MCF 10A (cell line): ENCODE measurements at regions not wholly inside any gene's neighbourhood (a gene's known extent, or its start where the extent isn't known, plus 50 kb on each side); places are given as distances from the start of the nearest gene placed in this dataset.
"Not testable (repeated sequence)": the region's sequence is repeated elsewhere in the genome, so short reads cannot be mapped to it uniquely, and the experiment has no call there.

Experiments used
- BruUV-seq: library from RNA; stranded (reverse); fragments of 400-500 nt; replicated peaks from 2 replicates; lab custom pipeline; 2021; lab: Mats Ljungman, UMichigan
- CTCF ChIA-PET: fragments of 300-600 bp; sonication (Branson Sonifier 250); formaldehyde crosslinking; extraction: SDS; loops from one replicate; lab custom pipeline; 2021; ENCODE audit warnings: antibody characterized with exemption, inconsistent platforms; lab: Yijun Ruan, JAX
- POLR2A ChIA-PET: fragments of 300-600, 350-650 bp; sonication (Branson Sonifier 250); formaldehyde crosslinking; extraction: SDS; loops from one replicate; lab custom pipeline; 2020; ENCODE audit warnings: antibody characterized with exemption, inconsistent platforms; lab: Yijun Ruan, JAX
- DNase-seq: peaks from one replicate; pipeline ENCODE4 v3.0.0-alpha.2; 2018; ENCODE audit not compliant: unreplicated experiment
- H3K27ac Mint-ChIP-seq: one replicate; pipeline ENCODE4 v1.8.0; 2022; ENCODE audit warnings: mild to moderate bottlenecking, low read depth, mixed read lengths; ENCODE audit not compliant: unreplicated experiment
- H3K27me3 Mint-ChIP-seq: one replicate; pipeline ENCODE4 v1.8.0; 2022; ENCODE audit warnings: mixed read lengths; ENCODE audit not compliant: insufficient read depth, unreplicated experiment
- H3K36me3 Mint-ChIP-seq: one replicate; pipeline ENCODE4 v1.8.0; 2022; ENCODE audit warnings: mild to moderate bottlenecking, moderate library complexity, mixed read lengths; ENCODE audit not compliant: insufficient read depth, unreplicated experiment
- H3K4me1 Mint-ChIP-seq: one replicate; pipeline ENCODE4 v1.8.0; 2022; ENCODE audit warnings: mixed read lengths; ENCODE audit not compliant: insufficient read depth, unreplicated experiment
- H3K4me3 Mint-ChIP-seq: one replicate; pipeline ENCODE4 v1.8.0; 2022; ENCODE audit warnings: mild to moderate bottlenecking, moderate library complexity, mixed read lengths; ENCODE audit not compliant: unreplicated experiment
- H3K9me3 Mint-ChIP-seq: one replicate; pipeline ENCODE4 v1.8.0; 2022; ENCODE audit warnings: mixed read lengths; ENCODE audit not compliant: unreplicated experiment
- CTCF ChIP-seq: fragments of 200-600 bp; IDR thresholded peaks from one replicate; pipeline ENCODE4 v1.8.0; 2022; ENCODE audit warnings: antibody characterized with exemption, mild to moderate bottlenecking; ENCODE audit not compliant: unreplicated experiment
- intact Hi-C: fragments of 100-400 bp; cut with micrococcal nuclease; formaldehyde crosslinking; loops from 2 replicates; pipeline ENCODE4 v1.14.1; 2022

- TF ChIP-seq CTCF, result no peak
- ChIA-PET POLR2A (interaction anchor here (0.5 to 0.8 kb wide), 2 partner anchors 55 to 697 kb away, joined by 3 read pairs; no protein-coding TSS in a partner anchor), CTCF (no interaction called here)
- Mint-ChIP-seq H3K4me1 (peaks cover 11% of the 10 kb centered on the region), H3K36me3 (no peaks in the 10 kb centered on the region), H3K27ac (no peak overlapping the region), H3K9me3 (no peaks in the 10 kb centered on the region), H3K4me3 (no peak overlapping the region), H3K27me3 (no peaks in the 10 kb centered on the region)
- intact Hi-C loops, result no loop called here
- no TSS peak for BruUV-seq
- DNase-seq, result no peak
Measured at GRCh38 chr6:10343320-10343719, 71.6 kb downstream of the TFAP2A start.

GRCh38 chr6:10341605-10342004 is 73.3 kb downstream of the TFAP2A start:
- no peaks in the 10 kb centered on the region for H3K36me3 Mint-ChIP-seq
- H3K4me1 Mint-ChIP-seq, result no peaks in the 10 kb centered on the region
- CTCF ChIA-PET, result interaction anchor here (0.6 kb wide), 1 partner anchor 93 kb away, joined by 4 read pairs; no protein-coding TSS in a partner anchor
- H3K27ac Mint-ChIP-seq, result no peak overlapping the region
- BruUV-seq, result no TSS peak
- no peaks in the 10 kb centered on the region for H3K9me3 Mint-ChIP-seq
- intact Hi-C loops, result no loop called here
- TF ChIP-seq CTCF, result no peak
- no peak for DNase-seq
- H3K4me3 Mint-ChIP-seq, result no peak overlapping the region
- POLR2A ChIA-PET, result no interaction called here
- H3K27me3 Mint-ChIP-seq, result no peaks in the 10 kb centered on the region

- BruUV-seq, result no TSS peak
- TF ChIP-seq CTCF, result no peak
- no peaks in the 10 kb centered on the region for H3K36me3 Mint-ChIP-seq
- H3K27ac Mint-ChIP-seq, result no peak overlapping the region
- no peaks in the 10 kb centered on the region for H3K27me3 Mint-ChIP-seq
- H3K4me3 Mint-ChIP-seq, result no peak overlapping the region
- no peak for DNase-seq
- ChIA-PET POLR2A (no interaction called here), CTCF (no interaction called here)
- intact Hi-C loops, result no loop called here
- no peaks in the 10 kb centered on the region for H3K4me1 Mint-ChIP-seq
- H3K9me3 Mint-ChIP-seq, result no peaks in the 10 kb centered on the region
Measured at GRCh38 chr6:10338151-10338550, 76.7 kb downstream of the TFAP2A start.

GRCh38 chr6:10337376-10337775 is 77.5 kb downstream of the TFAP2A start:
- H3K4me3 Mint-ChIP-seq, H3K27ac Mint-ChIP-seq, BruUV-seq, H3K27me3 Mint-ChIP-seq, H3K36me3 Mint-ChIP-seq, intact Hi-C loops, H3K4me1 Mint-ChIP-seq, H3K9me3 Mint-ChIP-seq, DNase-seq: not testable (repeated sequence)
- ChIA-PET CTCF (interaction anchor here (0.7 kb wide), 1 partner anchor 26 kb away, joined by 5 read pairs; no protein-coding TSS in a partner anchor), POLR2A (interaction anchor here (0.6 to 1.3 kb wide), 2 partner anchors 14 to 21 kb away, joined by 3 read pairs; no protein-coding TSS in a partner anchor)

- Mint-ChIP-seq H3K36me3 (no peaks in the 10 kb centered on the region), H3K4me1 (no peaks in the 10 kb centered on the region), H3K27ac (no peak overlapping the region), H3K27me3 (no peaks in the 10 kb centered on the region), H3K9me3 (no peaks in the 10 kb centered on the region), H3K4me3 (no peak overlapping the region)
- TF ChIP-seq CTCF, result no peak
- BruUV-seq, result no TSS peak
- DNase-seq, result no peak
- intact Hi-C loops, result no loop called here
- ChIA-PET POLR2A (no interaction called here), CTCF (interaction anchor here (0.7 kb wide), 1 partner anchor 133 kb away, joined by 3 read pairs; no protein-coding TSS in a partner anchor)
Measured at GRCh38 chr6:10332111-10332510, 82.8 kb downstream of the TFAP2A start.
